T47D (cell line): ENCODE measurements at regions not wholly inside any gene's neighbourhood (a gene's known extent, or its start where the extent isn't known, plus 50 kb on each side); places are given as distances from the start of the nearest gene placed in this dataset.

Experiments
- DNase-seq, 2 experiments: peaks; one replicate each; pipeline versions ENCODE4 v3.0.0 to v3.0.0-alpha.2; 2011 to 2012; ENCODE audit warnings: low read depth in 1 of 2, low spot score in 1 of 2
- JUND ChIP-seq: IDR thresholded peaks from 2 replicates; pipeline ENCODE4 v1.6.1; 2012; ENCODE audit warnings: low read depth
- in situ Hi-C: cut with HindIII; loops from 2 replicates; pipeline ENCODE4 v1.10.0; 2016; ENCODE audit warnings: low sequenced_read_pairs, low pct_unique_long_range_greater_than_20kb

GRCh38 chr9:115169003-115169402, 51.0 kb upstream of the TNC start:
- in situ Hi-C loops = no loop called here
- DNase-seq = no peak
- no peak for TF ChIP-seq JUND

DNA sequence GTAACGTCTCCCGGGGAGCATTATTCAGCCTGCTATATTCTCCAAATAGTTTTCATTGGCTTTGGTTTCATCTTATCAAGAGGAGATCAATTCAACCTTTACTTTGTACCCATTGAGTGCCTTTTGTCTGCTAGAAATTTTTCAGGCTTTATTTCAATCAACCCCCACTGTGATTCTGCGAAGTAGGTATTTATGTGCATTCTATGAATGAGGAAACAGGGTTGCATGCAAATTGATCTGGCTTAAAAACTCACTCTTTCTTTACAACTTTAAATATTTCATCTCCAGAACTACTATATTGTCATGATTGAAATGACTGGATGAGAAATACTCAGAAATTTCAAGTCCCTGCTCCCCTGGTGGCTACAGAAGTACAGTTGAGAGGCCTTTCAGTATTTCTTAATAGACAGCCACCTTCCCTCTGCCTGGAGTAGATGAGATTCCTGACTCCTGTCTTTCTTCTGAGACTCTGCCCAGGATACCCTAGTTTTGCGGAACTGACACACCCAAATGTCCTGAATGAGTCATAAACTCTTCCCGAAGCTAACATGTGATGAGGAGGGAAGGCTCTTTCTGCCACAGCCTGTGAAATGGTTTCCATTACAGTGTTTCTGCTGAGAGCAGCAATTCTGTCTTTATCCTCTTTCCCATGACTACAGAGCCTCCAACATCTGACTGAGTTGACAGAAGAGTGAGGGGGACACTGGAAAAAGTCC, 52.6 kb upstream of the TNC start:
- no peak for DNase-seq
- TF ChIP-seq JUND = no peak
- in situ Hi-C loops = no loop called here

DNA sequence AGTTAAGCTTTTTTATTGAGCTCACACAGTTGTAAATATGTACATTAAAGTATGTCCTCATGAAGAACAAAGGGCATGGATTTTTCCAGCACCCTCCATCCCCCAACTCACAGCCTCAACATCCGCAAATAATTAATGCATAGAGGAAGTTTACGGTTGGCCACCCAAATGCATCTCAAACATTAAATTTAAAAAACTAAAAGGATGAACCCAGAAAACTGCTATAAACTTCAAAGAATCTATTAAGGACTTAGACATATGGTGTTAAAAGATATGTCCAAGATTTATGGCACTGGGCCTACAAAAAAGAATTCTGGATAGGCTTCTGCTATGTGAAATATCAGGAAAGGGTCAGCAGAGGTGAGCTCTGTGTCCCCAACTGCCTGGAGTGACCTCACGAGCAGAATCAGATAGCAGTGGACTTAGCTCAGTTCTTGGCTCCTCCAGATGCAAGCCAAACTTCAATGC, 54.0 kb upstream of the TNC start:
- DNase-seq = no peak
- TF ChIP-seq JUND = no peak
- in situ Hi-C loops = no loop called here

DNA sequence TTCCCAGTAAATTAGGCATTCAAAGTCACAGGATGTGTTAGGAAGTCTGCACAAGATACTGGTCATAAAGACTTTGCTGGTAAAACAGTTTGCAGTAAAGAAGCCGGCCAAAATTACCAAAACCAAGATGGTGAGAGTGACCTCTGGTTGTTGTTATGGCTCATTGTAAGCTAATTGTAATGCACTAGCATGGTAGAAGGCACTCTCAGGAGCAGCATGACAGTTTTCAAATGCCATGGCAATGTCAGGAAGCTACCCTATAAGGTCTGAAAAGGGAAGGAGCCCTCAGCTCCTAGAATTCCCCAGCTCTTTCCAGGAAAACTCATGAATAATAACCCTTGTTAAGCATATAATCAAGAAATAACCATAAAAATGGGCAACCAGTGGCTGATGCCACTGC, 64.3 kb upstream of the TNC start:
- in situ Hi-C loops = no loop called here
- DNase-seq = no peak
- no peak for TF ChIP-seq JUND

GRCh38 chr9:115183436-115183835, 65.5 kb upstream of the TNC start:
- in situ Hi-C loops = no loop called here
- no peak for DNase-seq
- no peak for TF ChIP-seq JUND

- TF ChIP-seq JUND = no peak
- in situ Hi-C loops = no loop called here
- DNase-seq = no peak
Observed at GRCh38 chr9:115189686-115190085, 71.7 kb upstream of the TNC start.

DNA sequence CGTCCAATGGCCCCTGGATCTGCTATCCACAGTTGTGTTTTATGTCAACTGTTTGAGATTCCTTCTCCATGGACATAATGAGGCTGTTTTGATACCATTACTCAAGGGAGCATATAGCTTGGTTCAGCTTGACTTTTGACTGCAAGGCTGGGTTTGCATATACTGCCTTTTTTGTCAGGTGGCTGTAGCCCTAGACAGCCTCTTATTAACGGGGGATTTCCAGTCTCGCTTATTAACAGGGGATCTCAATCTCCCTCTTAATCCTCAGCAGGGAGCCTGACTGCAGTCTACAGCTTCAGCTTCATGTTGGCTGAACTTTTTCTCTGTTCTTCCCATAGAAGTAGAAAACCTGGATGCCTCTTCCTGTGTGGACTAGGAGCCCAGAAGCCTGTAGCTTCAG, 73.7 kb upstream of the TNC start:
- no peak for DNase-seq
- in situ Hi-C loops = no loop called here
- TF ChIP-seq JUND = no peak

GRCh38 chr9:115192280-115192679, 74.3 kb upstream of the TNC start:
- no peak for TF ChIP-seq JUND
- DNase-seq = no peak
- in situ Hi-C loops = no loop called here

GRCh38 chr9:115192835-115193525, 75.0 kb upstream of the TNC start:
- no peak for TF ChIP-seq JUND
- in situ Hi-C loops = no loop called here
- DNase-seq = no peak

- TF ChIP-seq JUND = no peak
Observed at GRCh38 chr9:115193777-115194176, 75.8 kb upstream of the TNC start.

DNA sequence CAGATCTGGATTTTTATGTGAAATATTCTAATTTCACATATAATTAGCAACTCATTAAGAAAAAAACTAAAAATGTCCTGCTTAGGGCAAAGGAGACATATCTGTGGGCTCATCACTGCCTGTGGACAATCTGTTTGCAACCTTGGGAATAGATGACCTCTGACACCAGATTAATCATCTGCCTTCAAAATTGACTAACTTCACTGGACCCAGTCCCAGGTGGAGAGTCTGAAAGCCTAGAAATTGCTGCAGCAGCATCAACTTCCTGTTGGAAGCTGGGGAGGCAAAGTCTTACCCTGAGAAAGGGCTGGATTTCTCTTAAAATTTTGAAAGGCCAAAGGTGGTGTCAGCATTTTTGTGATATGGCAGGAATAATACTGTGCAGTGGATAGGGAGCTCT, 76.3 kb upstream of the TNC start:
- in situ Hi-C loops = no loop called here
- no peak for TF ChIP-seq JUND
- DNase-seq = no peak

More at GRCh38 chr9:115193777-115194176, 75.8 kb upstream of the TNC start:
- no peak for DNase-seq
- in situ Hi-C loops = no loop called here

GRCh38 chr9:115195912-115196311, 78.0 kb upstream of the TNC start:
- in situ Hi-C loops = no loop called here
- DNase-seq = no peak
- TF ChIP-seq JUND = no peak

DNA sequence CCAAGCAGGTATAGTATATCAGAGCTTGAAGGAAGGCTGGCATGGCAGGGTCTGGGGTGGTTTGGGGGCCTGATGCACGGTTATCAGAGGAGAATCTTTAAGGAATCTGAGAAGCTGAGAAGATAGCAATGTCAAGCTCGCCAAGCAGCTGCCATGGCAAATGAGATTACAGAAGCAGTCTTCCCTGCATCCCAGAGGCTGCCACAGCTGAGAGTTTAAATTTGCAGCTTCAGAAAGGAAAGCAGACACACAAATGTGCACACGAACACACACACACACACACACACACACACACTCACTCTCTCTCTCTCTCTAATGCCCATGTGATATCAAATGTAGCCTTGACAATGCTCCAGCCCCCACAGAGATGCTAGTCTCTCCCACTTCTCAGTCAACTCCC, 79.0 kb upstream of the TNC start:
- no peak for DNase-seq
- in situ Hi-C loops = no loop called here
- TF ChIP-seq JUND = no peak
